H9 (cell line): ENCODE measurements at regions not wholly inside any gene's neighbourhood (a gene's known extent, or its start where the extent isn't known, plus 50 kb on each side); places are given as distances from the start of the nearest gene placed in this dataset.

Source experiments
- DNase-seq: peaks from one replicate; pipeline ENCODE4 v3.0.0-alpha.2; 2017
- H2AFZ ChIP-seq: one replicate; pipeline ENCODE4 v1.6.1; 2013; ENCODE audit warnings: mild to moderate bottlenecking, low read length, control low read depth, moderate library complexity
- H2AK5ac ChIP-seq: 2 replicates; pipeline ENCODE4 v1.6.1; 2013; ENCODE audit warnings: low read length, control low read depth, mixed read lengths; ENCODE audit not compliant: insufficient read length
- H2BK120ac ChIP-seq: one replicate; pipeline ENCODE4 v1.6.1; 2013; ENCODE audit warnings: low read depth, mild to moderate bottlenecking, low read length, control low read depth, inconsistent platforms; ENCODE audit not compliant: poor library complexity, severe bottlenecking
- H2BK12ac ChIP-seq: 2 replicates; pipeline ENCODE4 v1.6.1; 2013; ENCODE audit warnings: low read length, control low read depth, mixed read lengths, low read depth; ENCODE audit not compliant: insufficient read length
- H2BK15ac ChIP-seq: 2 replicates; pipeline ENCODE4 v1.6.1; 2013; ENCODE audit warnings: low read depth, low read length, control low read depth
- H2BK20ac ChIP-seq: one replicate; pipeline ENCODE4 v1.6.1; 2013; ENCODE audit warnings: low read depth, mild to moderate bottlenecking, low read length, control low read depth, inconsistent platforms; ENCODE audit not compliant: poor library complexity, severe bottlenecking
- H2BK5ac ChIP-seq: 2 replicates; pipeline ENCODE4 v1.6.1; 2013; ENCODE audit warnings: low read length, control low read depth, mixed read lengths; ENCODE audit not compliant: insufficient read length
- H3K14ac ChIP-seq: 2 replicates; pipeline ENCODE4 v1.6.1; 2013; ENCODE audit warnings: low read length, control low read depth; ENCODE audit not compliant: insufficient read depth
- H3K18ac ChIP-seq: 2 replicates; pipeline ENCODE4 v1.6.1; 2013; ENCODE audit warnings: low read depth, mild to moderate bottlenecking, mixed read lengths, low read length, control low read depth; ENCODE audit not compliant: insufficient read length
- H3K23ac ChIP-seq: 2 replicates; pipeline ENCODE4 v1.6.1; 2013; ENCODE audit warnings: low read length, control low read depth, mixed read lengths, low read depth; ENCODE audit not compliant: insufficient read length
- H3K23me2 ChIP-seq: 2 replicates; pipeline ENCODE4 v1.6.1; 2013; ENCODE audit warnings: low read depth, mild to moderate bottlenecking, mixed read lengths, low read length, control low read depth; ENCODE audit not compliant: insufficient read length, poor library complexity, severe bottlenecking
- H3K27ac ChIP-seq: 2 replicates; pipeline ENCODE4 v1.5.1; 2013; ENCODE audit warnings: low read length, control low read depth, mixed read lengths, low read depth; ENCODE audit not compliant: insufficient read length
- H3K27me3 ChIP-seq: 2 replicates; pipeline ENCODE4 v1.6.1; 2013; ENCODE audit warnings: low read length, control low read depth, inconsistent platforms; ENCODE audit not compliant: insufficient read depth
- H3K4ac ChIP-seq: 2 replicates; pipeline ENCODE4 v1.6.1; 2013; ENCODE audit warnings: low read depth, mild to moderate bottlenecking, control low read depth, inconsistent platforms, low read length, moderate library complexity
- H3K4me1 ChIP-seq: 2 replicates; pipeline ENCODE4 v1.6.1; 2013; ENCODE audit warnings: low read length, control low read depth, inconsistent platforms; ENCODE audit not compliant: insufficient read depth
- H3K4me2 ChIP-seq: 2 replicates; pipeline ENCODE4 v1.6.1; 2013; ENCODE audit warnings: low read length, control low read depth, mixed read lengths; ENCODE audit not compliant: insufficient read length, insufficient read depth
- H3K56ac ChIP-seq: 2 replicates; pipeline ENCODE4 v1.6.1; 2013; ENCODE audit warnings: low read depth, mild to moderate bottlenecking, mixed read lengths, low read length, control low read depth; ENCODE audit not compliant: insufficient read length
- H3K79me1 ChIP-seq: 2 replicates; pipeline ENCODE4 v1.6.1; 2013; ENCODE audit warnings: low read depth, mild to moderate bottlenecking, moderate library complexity, low read length, control low read depth, inconsistent platforms; ENCODE audit not compliant: insufficient read depth, poor library complexity, severe bottlenecking
- H3K79me2 ChIP-seq: 2 replicates; pipeline ENCODE4 v1.6.1; 2013; ENCODE audit warnings: low read length, control low read depth, inconsistent platforms; ENCODE audit not compliant: insufficient read depth
- H3K9ac ChIP-seq: 2 replicates; pipeline ENCODE4 v1.6.1; 2013; ENCODE audit warnings: low read length, control low read depth, mixed read lengths; ENCODE audit not compliant: insufficient read length; ENCODE audit errors: extremely low read depth
- H3K9me3 ChIP-seq: one replicate; pipeline ENCODE4 v1.6.1; 2013; ENCODE audit warnings: low read depth, low read length, inconsistent platforms; ENCODE audit not compliant: control insufficient read depth
- H3T11ph ChIP-seq: one replicate; pipeline ENCODE4 v1.6.1; 2013; ENCODE audit warnings: mild to moderate bottlenecking, low read length, control low read depth, inconsistent platforms
- H4K20me1 ChIP-seq: one replicate; pipeline ENCODE4 v1.6.1; 2013; ENCODE audit not compliant: control insufficient read depth, insufficient read length, insufficient read depth
- H4K5ac ChIP-seq: 2 replicates; pipeline ENCODE4 v1.6.1; 2013; ENCODE audit warnings: low read depth, mild to moderate bottlenecking, mixed read lengths, low read length, control low read depth; ENCODE audit not compliant: insufficient read length
- H4K8ac ChIP-seq: replicated peaks from 2 replicates; pipeline ENCODE4 v1.6.1; 2013; ENCODE audit warnings: low read length, control low read depth, mixed read lengths, low read depth; ENCODE audit not compliant: insufficient read length
- H4K91ac ChIP-seq: 2 replicates; pipeline ENCODE4 v1.6.1; 2013; ENCODE audit warnings: low read depth, mild to moderate bottlenecking, moderate library complexity, mixed read lengths, low read length, control low read depth; ENCODE audit not compliant: insufficient read length
- H3K27ac Mint-ChIP-seq, 3 experiments: 2 replicates in 2 of 3; 3 replicates in 1 of 3; pipeline ENCODE4 v1.8.0; 2020 to 2021; ENCODE audit warnings: mixed read lengths in 3 of 3, mild to moderate bottlenecking in 1 of 3, moderate library complexity in 1 of 3
- H3K27me3 Mint-ChIP-seq: 2 replicates; pipeline ENCODE4 v1.8.0; 2021; ENCODE audit warnings: low read depth, mild to moderate bottlenecking, moderate library complexity, mixed read lengths
- H3K36me3 Mint-ChIP-seq, 3 experiments: 2 replicates in 2 of 3; 3 replicates in 1 of 3; pipeline ENCODE4 v1.8.0; 2020 to 2021; ENCODE audit warnings: low read depth in 3 of 3, mixed read lengths in 3 of 3; ENCODE audit not compliant: insufficient read depth in 1 of 3
- H3K4me1 Mint-ChIP-seq, 2 experiments: 2 replicates each; pipeline ENCODE4 v1.8.0; 2020; ENCODE audit warnings: mixed read lengths in 2 of 2
- H3K4me3 Mint-ChIP-seq, 2 experiments: 2 replicates in 1 of 2; 3 replicates in 1 of 2; pipeline ENCODE4 v1.8.0; 2020 to 2021; ENCODE audit warnings: mild to moderate bottlenecking in 2 of 2, mixed read lengths in 2 of 2, moderate library complexity in 1 of 2
- H3K9me3 Mint-ChIP-seq, 2 experiments: 2 replicates in 1 of 2; 3 replicates in 1 of 2; pipeline ENCODE4 v1.8.0; 2020; ENCODE audit warnings: mild to moderate bottlenecking in 2 of 2, mixed read lengths in 2 of 2, moderate library complexity in 1 of 2
- CTCF ChIP-seq: fragments of 200-600 bp; sonication (generic); conservative IDR thresholded peaks from 3 replicates; pipeline ENCODE4 v1.8.0; 2021; ENCODE audit warnings: antibody characterized with exemption, mild to moderate bottlenecking
- WGBS: extraction: QIAGEN DNeasy Blood & Tissue Kit; methylation state at CpG from one replicate; pipeline ENCODE4 v1.1.7; 2013; ENCODE audit warnings: missing lambda C conversion rate, low lambda C conversion rate, mixed read lengths; ENCODE audit not compliant: insufficient read length; ENCODE audit errors: extremely low coverage; 5-methylcytosine and 5-hydroxymethylcytosine counted together

GRCh38 chr13:111893071-111893606, 173.8 kb upstream of the SOX1 start:
- no peaks in the 10 kb centered on the region; a peak in 1 of 7 replicates for H3K36me3 Mint-ChIP-seq
- no peak overlapping the region for H2BK12ac ChIP-seq
- H3K79me2 ChIP-seq, result no peaks in the 10 kb centered on the region
- H3K9ac ChIP-seq, result peak overlapping the region; percentile 30
- H3K4me2 ChIP-seq, result peak overlapping the region; percentile 56
- H3K14ac ChIP-seq, result peak overlapping the region; percentile 58; the same call in 1 of the 2 replicates
- no peak overlapping the region for H2BK20ac ChIP-seq
- peaks cover 13% of the 10 kb centered on the region for H3K23me2 ChIP-seq
- H3K9me3 Mint-ChIP-seq, result peaks cover 0 to 2% of the 10 kb centered on the region in 2 experiments; a peak in 2 of 5 replicates
- no peak overlapping the region for H3K56ac ChIP-seq
- H4K5ac ChIP-seq, result no peak overlapping the region
- no peaks in the 10 kb centered on the region for H4K20me1 ChIP-seq
- peak overlapping the region; percentile 63 to 81 for H3K4me3 Mint-ChIP-seq
- no peak overlapping the region for H3K4ac ChIP-seq
- peaks cover 3% of the 10 kb centered on the region; the same call in 1 of the 2 replicates for H3K27me3 ChIP-seq
- no peak overlapping the region for H3K27ac ChIP-seq
- no peak overlapping the region for H4K8ac ChIP-seq
- peak overlapping the region; percentile 73 for H4K91ac ChIP-seq
- peaks cover 86% of the 10 kb centered on the region for H3K27me3 Mint-ChIP-seq
- DNase-seq, result peak; percentile 82
- H3K4me1 Mint-ChIP-seq, result peaks cover 24 to 28% of the 10 kb centered on the region in 2 experiments
- H3K18ac ChIP-seq, result peak overlapping the region; percentile 67
- H2BK15ac ChIP-seq, result no peak overlapping the region
- no peaks in the 10 kb centered on the region for H3K9me3 ChIP-seq
- no peak overlapping the region; a peak in 2 of 7 replicates for H3K27ac Mint-ChIP-seq
- H3T11ph ChIP-seq, result no peak overlapping the region
- no peak overlapping the region for H3K23ac ChIP-seq
- WGBS, result no CpG with 5 or more reads among the region's 39 CpGs
- 0 out of 2 replicates have a peak, but pooled peaks cover 3% of the 10 kb centered on the region for H3K4me1 ChIP-seq
- no peak overlapping the region for H2AFZ ChIP-seq
- H3K79me1 ChIP-seq, result no peaks in the 10 kb centered on the region
- H2AK5ac ChIP-seq, result no peak overlapping the region
- H2BK120ac ChIP-seq, result no peak overlapping the region
- H2BK5ac ChIP-seq, result no peak overlapping the region
- no peak for TF ChIP-seq CTCF
